GM23248 (cell line): ENCODE measurements at regions not wholly inside any gene's neighbourhood (a gene's known extent, or its start where the extent isn't known, plus 50 kb on each side); places are given as distances from the start of the nearest gene placed in this dataset.

ENCODE experiments used
- EZH2 ChIP-seq: fragments of 200-600 bp; sonication (generic); IDR thresholded peaks from 2 replicates; pipeline ENCODE4 v1.6.1; 2018; ENCODE audit warnings: antibody characterized with exemption, mild to moderate bottlenecking; ENCODE audit not compliant: insufficient read depth, poor library complexity, severe bottlenecking
- EZH2phosphoT487 ChIP-seq: fragments of 200-600 bp; sonication (generic); IDR thresholded peaks from 2 replicates; pipeline ENCODE4 v1.6.1; 2018; ENCODE audit warnings: antibody characterized with exemption, moderate library complexity, mild to moderate bottlenecking, low read depth; ENCODE audit not compliant: insufficient read depth

GRCh38 chr1:204814166-204814884, 56.3 kb upstream of the NFASC start:
- TF ChIP-seq EZH2: no peak
- TF ChIP-seq EZH2phosphoT487: no peak
